Activated CD8-positive, alpha-beta memory T cell treated with anti-CD3 and anti-CD28 coated beads for 24 hours (primary cell): ENCODE measurements at regions not wholly inside any gene's neighbourhood (a gene's known extent, or its start where the extent isn't known, plus 50 kb on each side); places are given as distances from the start of the nearest gene placed in this dataset.

Experiments
- DNase-seq: peaks from one replicate; pipeline ENCODE4 v3.0.0-alpha.2; 2020

DNA sequence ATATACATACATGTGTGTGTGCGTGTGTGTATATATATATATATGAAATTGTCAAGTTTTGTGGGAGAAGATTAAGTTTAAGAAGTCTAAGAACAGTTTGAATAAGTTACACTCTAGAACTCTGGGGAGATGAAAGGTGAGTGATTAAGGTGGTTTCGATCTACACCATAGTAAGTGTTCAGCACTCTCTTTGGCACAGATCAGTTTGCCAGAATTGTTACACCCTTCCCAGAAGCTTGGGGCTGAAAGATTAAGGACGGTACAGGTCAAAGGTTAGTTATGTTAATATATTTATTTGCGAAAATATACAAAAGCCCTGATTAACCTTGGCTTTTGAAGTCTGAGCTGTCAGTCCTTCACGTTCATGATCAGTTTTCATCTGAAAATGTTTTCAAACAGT lies 309.1 kb downstream of the KLF5 start:
- no peak for DNase-seq

DNA sequence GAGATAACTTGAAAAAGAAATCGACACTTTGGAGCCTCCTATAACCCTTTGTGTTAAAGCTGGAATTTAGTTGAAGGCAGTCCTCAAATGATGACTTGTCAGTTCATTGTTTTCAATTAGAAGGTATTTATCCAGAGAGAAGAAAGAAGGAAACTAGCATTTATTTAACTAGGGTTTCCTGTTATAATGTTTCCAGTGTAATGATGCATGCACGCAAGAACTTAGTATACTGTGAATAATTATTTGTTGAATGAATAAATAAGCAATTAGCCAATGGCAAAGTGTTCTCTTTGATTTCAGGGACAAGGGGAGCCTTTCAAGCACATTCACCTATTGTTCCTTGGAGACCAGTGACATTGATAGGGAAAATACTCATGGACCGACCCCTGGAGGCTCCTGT lies 307.4 kb downstream of the KLF5 start:
- no peak for DNase-seq

DNA sequence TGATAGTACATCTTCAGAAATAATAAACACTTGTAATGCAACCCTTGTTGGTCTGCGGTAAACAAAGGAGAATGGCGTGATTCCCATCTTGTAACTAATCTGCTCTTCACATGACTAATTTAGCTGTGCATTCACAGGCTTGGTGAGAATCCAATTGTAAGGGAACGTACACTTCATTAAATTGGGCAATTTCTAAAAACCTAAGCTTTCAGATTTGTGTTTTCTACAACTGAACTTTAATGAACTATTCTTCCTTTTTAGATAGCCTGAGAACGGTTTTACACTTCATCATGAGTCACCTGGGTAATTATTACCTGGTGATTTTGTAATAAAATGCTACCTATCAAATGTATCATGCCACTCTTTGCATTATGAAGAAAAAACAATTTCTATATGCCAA lies 306.9 kb downstream of the KLF5 start:
- DNase-seq: no peak

DNA sequence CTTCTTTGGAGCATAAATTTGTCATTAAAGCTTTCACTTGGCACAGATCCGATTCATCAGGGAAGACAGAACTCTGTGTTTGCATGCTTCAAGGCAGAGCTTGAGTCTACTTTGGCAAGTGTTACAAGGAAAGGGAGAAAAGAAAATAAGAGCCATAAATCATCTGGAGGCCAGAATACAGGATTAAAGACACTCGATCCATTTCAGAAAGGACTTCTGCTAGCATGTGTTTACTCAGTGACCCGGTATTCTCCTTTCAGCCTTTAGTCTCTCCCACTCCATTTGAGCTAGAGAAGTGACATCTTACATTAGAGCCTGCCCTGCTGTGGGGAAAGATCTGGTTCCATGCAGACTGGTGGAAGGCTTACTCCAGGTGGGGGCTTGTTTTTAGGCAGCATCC lies 306.4 kb downstream of the KLF5 start:
- no peak for DNase-seq

DNA sequence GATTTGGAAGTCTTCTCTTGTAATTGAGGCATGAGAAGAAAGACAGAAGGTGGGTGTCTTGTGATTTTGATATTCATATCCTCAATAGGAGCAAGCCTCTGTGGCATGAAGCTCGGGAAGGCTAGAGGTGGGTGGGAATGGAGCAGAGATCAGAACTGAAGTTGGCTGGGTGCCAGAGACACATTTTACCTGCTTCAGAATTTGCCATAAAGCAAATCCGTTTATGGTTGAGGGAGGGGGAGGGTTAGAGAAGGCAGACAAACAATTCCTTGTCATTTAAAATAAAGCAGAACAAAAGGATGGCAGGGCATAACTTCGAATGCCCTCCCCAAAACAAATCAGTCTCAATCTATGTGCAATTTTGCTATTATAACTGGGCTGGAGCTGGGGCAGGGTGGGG lies 305.9 kb downstream of the KLF5 start:
- DNase-seq: no peak

DNA sequence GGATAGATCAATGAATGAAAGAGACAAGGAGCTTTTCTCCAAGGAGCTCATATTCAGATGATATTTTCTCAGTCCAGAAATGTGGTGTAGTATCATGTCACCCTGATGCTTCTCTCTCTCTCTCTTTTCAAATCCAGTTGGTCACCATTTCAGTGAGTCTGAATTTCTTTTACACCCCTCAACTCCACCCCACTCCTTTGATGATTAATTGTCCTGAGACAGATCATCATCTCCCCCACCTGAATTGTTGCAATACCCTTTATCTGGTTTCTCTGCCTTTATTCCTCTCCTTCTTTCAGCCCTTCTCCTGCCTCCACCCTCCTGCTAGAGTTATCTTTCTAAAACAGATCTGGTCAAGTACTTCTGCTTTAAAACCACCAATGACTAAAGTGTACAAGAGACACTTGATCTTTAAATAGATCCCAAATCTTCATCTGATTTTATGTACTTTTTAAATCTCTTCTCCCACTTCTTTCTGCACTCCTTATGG lies 299.8 kb downstream of the KLF5 start:
- DNase-seq: no peak

DNA sequence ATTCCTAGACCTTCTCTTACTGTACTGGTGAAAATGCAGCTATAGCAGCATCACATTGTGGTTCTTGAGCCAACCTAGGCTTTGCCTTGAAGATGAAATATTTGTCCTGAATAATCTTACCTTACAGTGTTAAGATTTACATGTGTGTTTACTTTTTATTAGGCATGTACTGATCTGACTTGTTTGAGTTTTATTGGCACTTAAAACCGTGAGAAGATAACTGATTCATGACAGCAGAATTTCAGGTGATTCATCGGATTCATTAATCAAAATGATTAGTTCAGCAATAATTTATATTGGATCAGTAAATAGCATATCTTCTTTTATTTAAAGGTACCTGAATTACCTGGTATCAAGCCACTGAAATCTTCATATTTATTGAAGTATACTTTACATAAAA lies 296.3 kb downstream of the KLF5 start:
- no peak for DNase-seq

DNA sequence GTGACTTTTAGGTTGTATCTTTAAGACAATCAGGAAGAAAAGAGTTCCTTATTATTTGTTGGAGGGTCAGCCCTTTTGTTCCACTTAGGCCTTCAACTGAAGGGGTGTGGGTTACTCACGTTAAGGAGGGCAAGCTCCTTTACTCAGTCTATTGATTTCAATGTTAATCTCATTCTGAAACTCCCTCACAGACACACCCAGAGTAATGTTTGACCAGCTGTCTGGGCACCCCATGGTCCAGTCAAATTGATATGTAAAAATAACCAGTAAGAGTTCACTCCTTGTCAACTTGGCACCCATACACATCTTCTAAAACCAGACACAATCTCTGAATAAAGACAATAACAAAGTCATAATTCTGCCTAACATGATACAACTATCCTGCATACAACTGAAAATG lies 292.9 kb downstream of the KLF5 start:
- no peak for DNase-seq

DNA sequence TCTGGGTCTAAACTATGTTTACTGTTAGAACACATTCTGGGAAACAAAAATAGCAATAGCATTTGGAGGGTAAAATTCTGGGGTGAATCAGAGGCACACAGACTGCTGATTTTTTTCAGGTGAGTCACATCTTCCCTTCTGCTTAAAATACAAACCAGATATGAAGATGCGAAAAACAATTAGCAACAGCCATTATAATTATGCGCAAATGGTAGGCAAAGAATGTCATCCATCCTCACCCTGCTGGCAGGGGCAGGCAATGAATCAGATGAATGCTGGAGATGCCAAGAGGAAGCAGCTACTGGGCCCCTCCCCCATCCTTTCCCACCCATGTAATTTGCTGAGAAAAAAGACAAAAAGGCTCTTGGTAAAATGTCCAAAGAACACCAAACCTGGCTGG lies 282.9 kb downstream of the KLF5 start:
- no peak for DNase-seq

DNA sequence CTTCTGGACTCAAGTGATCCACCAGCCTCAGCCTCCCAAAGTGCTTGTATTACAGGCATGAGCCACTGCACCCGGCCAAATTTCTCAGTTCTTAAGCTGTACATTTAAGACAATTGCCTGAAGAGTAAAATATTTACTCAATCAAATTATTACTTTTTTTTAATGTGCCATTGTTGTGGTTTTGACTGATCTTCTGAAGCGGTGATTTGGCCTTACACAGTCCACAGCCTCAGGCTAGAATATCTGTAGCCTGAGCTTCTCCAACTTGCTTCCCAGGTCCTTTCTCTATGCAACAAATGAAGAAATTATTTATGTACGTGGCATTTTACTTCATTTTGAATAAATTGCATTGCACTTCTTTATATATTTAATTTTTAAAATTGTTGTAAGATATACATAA lies 281.3 kb downstream of the KLF5 start:
- no peak for DNase-seq

DNA sequence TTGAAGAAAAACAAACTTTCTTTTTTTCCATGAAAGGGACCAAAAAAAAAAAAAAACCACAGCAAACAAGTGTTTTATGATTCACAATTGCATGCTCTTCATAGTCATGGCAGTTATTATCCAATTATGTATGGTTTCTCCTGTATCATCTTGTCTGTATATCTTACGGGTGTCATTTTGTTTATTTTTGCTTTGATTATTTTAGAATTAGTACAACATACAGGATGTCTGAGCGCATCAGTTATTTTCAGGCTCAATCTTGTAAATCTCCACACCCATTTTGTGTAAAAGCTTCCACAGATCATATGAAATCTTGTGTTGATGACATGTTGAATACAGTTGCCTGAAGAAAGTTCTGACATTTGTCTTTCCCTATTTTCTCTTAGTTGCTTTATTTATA lies 280.3 kb downstream of the KLF5 start:
- no peak for DNase-seq

DNA sequence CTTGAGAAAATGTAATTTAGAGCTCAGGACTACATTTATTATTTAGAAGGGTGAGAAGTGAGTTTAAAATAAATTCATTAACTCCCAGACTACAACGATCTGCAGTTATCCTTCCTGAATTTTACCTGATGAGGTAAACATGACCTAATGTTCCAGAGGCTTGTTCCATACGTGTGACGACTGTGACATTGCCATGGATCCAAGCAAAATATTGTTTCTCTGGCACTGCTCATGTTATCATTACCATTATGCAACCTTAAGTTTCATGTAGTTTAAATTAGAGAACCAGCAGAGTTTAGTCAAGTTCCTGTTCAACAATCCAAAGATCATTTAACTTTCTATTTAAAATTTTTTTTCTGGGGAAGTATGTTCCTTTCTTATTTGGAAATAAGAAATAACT lies 279.6 kb downstream of the KLF5 start:
- DNase-seq: no peak

DNA sequence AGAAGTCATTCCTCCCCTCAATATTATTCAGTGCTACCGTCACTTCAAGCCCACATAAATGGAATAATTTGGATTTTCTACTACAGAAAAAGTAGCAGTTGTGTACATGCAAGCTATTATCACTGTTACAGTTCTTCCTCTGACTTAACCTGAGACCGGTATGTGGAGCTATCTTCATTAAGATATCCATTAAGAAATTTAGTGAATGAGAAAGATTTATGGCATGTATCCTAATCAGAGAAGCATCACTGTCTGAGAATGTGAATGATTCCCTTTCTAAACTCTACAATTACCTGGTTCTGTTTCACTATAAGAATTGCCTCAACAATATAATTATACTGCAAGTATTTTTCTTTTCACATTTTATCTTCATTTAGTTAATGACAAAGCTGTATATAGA lies 278.7 kb downstream of the KLF5 start:
- no peak for DNase-seq

DNA sequence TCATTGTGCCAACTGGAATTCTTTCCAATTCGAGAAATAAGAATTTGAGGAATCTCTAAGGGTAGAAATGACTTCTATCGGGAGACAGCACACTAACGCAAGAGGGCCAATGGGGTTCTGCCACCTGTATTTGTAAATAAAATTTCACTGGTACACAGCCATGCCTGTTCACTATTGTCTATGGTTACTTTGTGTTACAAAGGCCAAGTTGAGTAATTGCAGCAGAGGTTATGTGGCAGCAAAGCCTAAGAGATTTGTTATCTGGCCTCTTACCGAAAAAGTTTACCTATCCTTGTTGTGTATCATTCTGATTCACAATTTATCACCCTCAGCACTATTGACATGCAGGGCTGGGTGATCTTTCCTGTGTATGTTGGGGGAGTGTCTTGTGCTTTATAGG lies 278.0 kb downstream of the KLF5 start:
- DNase-seq: no peak

DNA sequence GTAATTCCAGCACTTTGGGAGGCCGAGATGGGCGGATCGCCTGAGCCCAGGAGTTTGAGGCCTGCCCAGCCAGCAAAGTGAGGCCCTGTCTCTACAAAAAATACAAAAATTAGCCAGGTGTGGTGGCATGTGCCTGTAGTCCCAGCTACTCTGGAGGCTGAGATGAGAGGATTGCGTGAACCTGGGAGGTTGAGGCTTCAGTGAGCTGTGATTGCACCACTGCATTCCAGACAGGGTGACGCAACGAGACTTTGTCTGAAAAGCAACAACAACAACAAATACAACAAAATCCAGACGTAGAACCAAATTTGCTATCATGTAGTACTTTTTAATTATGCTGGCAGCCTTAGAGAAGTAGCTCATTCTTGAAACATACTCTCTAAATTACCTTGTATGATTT lies 277.1 kb downstream of the KLF5 start:
- no peak for DNase-seq

DNA sequence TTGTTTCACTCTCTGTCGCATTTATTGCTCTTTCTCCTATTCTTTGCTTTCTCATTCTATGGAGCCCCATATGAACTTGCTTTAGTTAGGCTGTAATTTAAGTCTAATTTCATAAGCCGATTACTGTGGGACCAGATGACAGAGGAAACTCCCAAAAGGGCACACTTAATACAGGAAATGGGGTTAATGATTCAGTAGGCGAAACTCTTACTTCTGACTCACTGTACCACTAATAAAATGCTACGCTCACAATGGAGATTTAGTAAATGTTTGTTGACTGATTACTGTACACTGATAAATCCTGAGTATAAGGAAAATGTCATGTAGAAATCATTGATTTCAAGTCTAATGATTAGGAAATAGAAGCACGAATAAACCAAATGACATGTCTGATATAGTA lies 276.4 kb downstream of the KLF5 start:
- DNase-seq: no peak

DNA sequence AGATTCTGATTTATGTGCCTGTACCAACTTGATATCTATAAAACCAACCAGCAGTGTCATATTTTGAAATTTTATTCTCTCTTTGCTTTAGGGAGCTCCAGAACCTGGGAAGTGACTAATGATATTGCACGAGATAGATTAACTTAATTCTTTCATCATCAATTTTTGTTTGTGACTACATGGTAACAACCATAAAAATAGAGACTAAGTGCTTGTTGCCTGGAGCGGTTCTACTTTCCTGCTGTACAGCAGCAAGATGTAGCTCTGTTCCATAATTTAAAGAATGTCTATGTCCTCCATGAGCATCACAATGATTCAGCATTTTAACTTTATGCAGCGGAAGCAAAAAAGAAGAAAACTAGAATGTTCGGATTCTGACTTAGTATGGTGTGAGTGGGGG lies 275.6 kb downstream of the KLF5 start:
- no peak for DNase-seq

DNA sequence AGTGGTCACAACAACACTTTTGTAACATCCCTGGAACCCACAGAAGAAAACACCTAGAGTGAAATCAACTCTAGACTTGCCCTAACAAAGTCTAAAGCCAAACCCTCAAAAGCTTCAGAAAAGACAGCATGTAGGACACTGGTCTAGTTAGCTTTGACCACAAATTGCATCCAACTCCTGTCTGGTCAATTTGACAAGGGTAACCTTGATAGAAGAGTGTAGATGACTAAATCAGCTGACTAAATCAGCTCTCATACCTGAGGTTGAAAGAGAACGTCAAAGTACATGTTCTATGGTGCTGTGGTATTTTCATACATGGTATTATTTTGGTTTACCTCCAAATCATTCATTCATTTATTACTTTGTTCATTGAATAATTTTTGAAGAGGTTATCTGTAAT lies 272.8 kb downstream of the KLF5 start:
- DNase-seq: no peak

DNA sequence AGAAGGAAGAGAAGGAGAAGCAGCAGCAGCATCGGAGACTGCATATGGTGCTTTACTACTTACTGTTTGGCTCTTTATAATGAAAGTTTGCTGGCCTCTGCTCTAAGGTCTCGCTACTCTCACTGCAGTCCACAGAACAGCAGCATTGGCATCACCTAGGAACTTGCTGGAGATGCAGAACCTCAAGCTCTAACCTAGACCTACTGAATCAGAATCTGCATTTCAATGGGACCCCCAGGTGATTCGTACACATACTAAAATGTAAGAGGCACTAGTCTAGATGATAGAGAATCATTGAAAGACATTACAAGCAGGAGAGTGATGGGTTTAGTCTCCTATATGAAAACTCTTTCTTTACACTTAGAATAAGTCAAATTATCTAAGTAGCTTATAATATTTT lies 270.6 kb downstream of the KLF5 start:
- no peak for DNase-seq

DNA sequence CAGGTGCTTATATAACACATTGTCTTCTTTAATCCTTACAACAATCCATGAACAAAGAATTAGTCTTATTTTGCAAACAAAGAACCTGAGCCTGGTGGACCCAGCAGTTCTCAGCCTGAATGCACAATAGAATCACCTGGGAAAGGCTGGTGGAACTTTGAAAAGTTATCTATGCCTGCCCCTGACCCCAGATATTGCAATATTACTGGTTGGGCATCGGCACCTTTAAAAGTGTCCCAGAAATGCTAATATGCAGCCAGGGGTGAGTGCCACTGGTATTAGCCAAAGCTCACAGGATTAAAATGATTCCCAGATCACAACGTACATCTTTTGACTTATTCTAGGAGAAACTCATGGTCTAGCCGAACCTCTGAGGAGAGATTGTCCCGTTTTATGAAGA lies 268.8 kb downstream of the KLF5 start:
- DNase-seq: no peak

DNA sequence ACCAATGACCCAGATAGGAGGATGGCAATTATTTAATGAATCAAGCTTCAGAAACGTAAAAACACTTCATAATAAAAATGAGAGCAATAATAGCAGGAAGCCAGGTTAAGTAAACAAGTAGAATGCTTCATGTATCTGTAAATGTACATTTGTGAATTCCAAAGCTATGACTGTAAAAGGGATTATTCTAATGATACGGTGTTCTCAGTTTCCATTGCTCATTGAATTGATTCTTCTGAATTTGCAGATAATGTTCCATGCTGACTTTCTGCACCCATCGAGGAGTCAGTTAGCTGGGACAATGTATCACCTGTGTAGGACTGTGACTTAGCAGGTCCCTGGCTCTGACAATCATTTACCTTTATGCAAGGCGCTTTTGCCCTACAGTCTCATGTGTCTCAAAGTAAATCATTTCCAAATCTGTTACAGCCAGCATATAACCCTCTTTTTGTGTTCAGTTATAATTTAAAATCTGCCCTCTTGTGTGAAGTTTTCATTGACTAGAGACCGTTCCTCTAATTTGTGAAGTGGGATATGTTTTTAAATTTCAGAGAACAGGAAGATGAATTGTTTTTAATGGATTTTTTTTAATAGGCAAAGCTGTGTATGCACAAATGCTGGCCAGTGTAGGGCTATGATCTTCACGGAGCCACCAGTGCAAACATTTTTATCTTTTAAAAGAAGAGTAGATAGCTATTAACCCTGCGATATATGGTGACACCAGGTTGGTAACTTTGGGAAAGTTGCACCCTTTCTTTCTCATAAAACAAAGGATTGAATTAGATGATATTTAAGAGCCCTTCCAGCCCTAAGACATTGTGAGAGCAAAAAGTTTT lies 267.1 kb downstream of the KLF5 start:
- no peak for DNase-seq

DNA sequence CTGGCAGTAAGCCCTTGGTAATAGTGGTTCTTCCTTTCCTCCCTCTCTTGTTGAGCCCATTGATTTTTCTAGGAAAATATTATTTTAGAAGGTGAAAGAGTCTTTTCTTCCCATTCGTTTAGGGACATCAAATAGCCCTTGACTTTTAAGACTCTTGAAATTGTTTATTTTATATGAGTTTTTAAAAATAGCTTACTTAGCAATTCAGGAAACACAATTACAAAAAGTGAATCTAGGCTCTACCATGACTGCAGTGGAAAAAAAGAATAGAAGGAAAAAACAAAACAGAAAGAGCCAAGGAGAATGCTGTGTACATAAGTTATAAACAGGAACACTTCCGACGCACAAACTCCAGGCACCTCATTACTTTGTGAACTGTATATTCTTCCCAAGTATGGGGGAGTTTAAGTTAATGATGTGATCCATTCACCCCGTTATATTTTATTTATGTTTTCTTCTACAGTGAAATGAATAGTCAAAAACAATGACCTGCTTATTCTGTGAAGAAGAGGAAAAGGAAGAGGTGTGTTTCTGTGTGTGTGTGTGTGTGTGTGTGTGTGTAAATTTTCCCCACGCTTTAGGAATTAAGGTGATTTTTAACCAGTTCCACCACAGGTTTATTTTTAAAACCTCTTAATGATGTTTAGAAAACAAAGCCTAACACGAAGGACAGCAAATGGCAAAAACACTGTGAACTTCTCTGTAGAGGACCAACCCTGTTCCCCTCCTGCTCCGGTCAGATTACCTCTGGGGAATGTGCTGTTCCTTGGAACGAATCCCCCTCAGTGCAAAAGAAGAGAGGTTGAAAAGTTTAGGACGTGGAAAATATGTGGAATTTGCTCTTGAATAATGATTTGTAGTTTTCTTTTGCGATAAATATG lies 266.3 kb downstream of the KLF5 start:
- no peak for DNase-seq

DNA sequence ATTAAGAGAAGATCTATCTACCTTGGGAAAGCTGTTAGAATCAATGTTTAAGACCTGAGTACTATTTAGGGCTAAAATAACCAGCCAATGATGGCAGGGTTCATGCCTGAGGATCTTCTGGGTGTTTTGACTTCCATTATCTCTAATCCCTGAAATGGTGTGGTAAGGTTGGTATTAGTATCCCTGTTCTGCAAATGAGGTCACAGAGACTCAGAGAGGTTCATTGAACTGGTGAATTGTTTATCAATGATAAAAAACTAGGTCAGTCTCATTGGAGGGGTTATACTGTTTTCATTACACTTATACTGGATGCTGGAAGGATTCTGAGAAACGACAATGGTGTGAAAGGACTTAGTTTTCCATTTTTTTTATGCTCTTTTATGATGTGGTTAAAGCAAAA lies 264.8 kb downstream of the KLF5 start:
- no peak for DNase-seq

DNA sequence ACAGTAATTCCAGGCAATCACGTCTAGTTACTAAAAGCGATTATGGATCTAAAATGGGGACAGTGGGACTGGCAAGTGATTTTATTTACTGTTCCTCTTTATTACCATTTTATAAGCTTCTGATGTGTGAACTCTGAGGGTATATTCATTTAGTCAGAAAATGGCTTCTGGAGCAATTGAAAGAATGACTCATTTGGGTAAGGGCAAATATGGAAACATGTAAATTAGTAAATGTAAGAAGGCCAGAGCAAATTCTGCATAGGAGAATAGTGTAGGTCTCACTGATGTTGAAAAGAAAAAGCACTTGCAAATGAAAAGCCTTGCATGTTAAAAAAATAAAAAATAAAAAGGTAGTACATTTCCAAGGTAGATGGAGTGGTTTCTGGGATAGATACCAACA lies 262.2 kb downstream of the KLF5 start:
- DNase-seq: no peak
